GM12875 (cell line): ENCODE measurements at regions not wholly inside any gene's neighbourhood (a gene's known extent, or its start where the extent isn't known, plus 50 kb on each side); places are given as distances from the start of the nearest gene placed in this dataset.

ENCODE experiments used
- H3K4me3 ChIP-seq: one replicate; pipeline ENCODE4 v1.5.1; 2011; ENCODE audit warnings: low read depth, low read length, control low read depth
- CTCF ChIP-seq: IDR thresholded peaks from 2 replicates; pipeline ENCODE4 v1.5.1; 2011; ENCODE audit warnings: low read depth, mild to moderate bottlenecking, control low read depth, inconsistent platforms, low read length, moderate library complexity, borderline replicate concordance; ENCODE audit not compliant: insufficient read depth

- no peak for TF ChIP-seq CTCF
- H3K4me3 ChIP-seq = no peak overlapping the region
These were observed 301.6 kb upstream of the DDX53 start for GRCh38 chrX:22698151-22698550.

- H3K4me3 ChIP-seq = no peak overlapping the region
- no peak for TF ChIP-seq CTCF
These were observed 300.1 kb upstream of the DDX53 start for GRCh38 chrX:22699581-22700091.

GRCh38 chrX:22712942-22713341 lies 286.8 kb upstream of the DDX53 start:
- H3K4me3 ChIP-seq = no peak overlapping the region
- no peak for TF ChIP-seq CTCF

- H3K4me3 ChIP-seq = no peak overlapping the region
These were observed 269.2 kb upstream of the DDX53 start for GRCh38 chrX:22730542-22730941.

GRCh38 chrX:22737541-22737940 lies 262.2 kb upstream of the DDX53 start:
- no peak for TF ChIP-seq CTCF
- no peak overlapping the region for H3K4me3 ChIP-seq

More at GRCh38 chrX:22730542-22730941, 269.2 kb upstream of the DDX53 start:
- TF ChIP-seq CTCF = no peak

GRCh38 chrX:22739276-22739675 lies 260.5 kb upstream of the DDX53 start:
- no peak for TF ChIP-seq CTCF
- no peak overlapping the region for H3K4me3 ChIP-seq

- no peak overlapping the region for H3K4me3 ChIP-seq
- no peak for TF ChIP-seq CTCF
These were observed 258.9 kb upstream of the DDX53 start for GRCh38 chrX:22740836-22741235.
